ENCODE measurements at regions not wholly inside any gene's neighbourhood (a gene's known extent, or its start where the extent isn't known, plus 50 kb on each side); places are given as distances from the start of the nearest gene placed in this dataset.

- H3K9me3 ChIP-seq (ENCODE audit: insufficient read depth, low read length) = no peaks in the 10 kb centered on the region
- H3K27me3 ChIP-seq (ENCODE audit: insufficient read depth, insufficient read length) = no peaks in the 10 kb centered on the region
- no peaks in the 10 kb centered on the region for H3K4me1 ChIP-seq (ENCODE audit: insufficient read depth, insufficient read length)
- H3K9ac ChIP-seq (ENCODE audit: insufficient read length, low read depth) = no peak overlapping the region
- H3K36me3 ChIP-seq (ENCODE audit: insufficient read depth, insufficient read length, low read length) = no peaks in the 10 kb centered on the region
- DNase-seq (ENCODE audit: low read depth, low spot score) = peak; percentile 13
- H3K4me3 ChIP-seq (ENCODE audit: insufficient read length, low read depth) = no peak overlapping the region
- TF ChIP-seq ZNF274 (IDR thresholded peaks at IDR 0.05; ENCODE audit: low read depth, low read length) = no peak
- no peak for TF ChIP-seq SUZ12 (IDR thresholded peaks at IDR 0.05; ENCODE audit: extremely low read depth, insufficient read depth, insufficient read length)
- TF ChIP-seq YY1 (IDR thresholded peaks at IDR 0.05; ENCODE audit: insufficient read depth, insufficient read length) = no peak
These were observed 161.0 kb downstream of the SLC25A46 start for GRCh38 chr5:110899566-110900412.

DNA sequence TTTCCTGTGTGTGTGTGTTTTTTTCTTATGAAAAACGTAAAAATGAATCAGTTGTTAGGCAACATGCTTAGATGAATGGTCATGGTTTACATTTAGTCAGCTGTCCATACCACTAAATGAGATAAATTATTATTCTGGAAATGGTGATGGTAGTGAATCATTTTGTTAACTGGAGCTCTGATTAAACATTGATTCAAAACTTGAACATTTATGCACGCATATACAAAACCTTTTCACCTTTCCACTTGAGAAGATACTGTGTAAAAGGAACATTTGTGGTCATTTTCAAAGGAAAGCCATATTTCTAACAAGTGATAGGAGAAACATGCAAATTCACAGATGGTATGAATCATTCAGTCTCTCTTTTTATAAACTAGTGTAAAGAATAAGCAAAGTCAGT is 162.0 kb downstream of the SLC25A46 start:
- H3K4me1 ChIP-seq (ENCODE audit: insufficient read depth, insufficient read length) = no peaks in the 10 kb centered on the region
- TF ChIP-seq SUZ12 (IDR thresholded peaks at IDR 0.05; ENCODE audit: extremely low read depth, insufficient read depth, insufficient read length) = no peak
- no peak for TF ChIP-seq ZNF274 (IDR thresholded peaks at IDR 0.05; ENCODE audit: low read depth, low read length)
- TF ChIP-seq YY1 (IDR thresholded peaks at IDR 0.05; ENCODE audit: insufficient read depth, insufficient read length) = no peak

DNA sequence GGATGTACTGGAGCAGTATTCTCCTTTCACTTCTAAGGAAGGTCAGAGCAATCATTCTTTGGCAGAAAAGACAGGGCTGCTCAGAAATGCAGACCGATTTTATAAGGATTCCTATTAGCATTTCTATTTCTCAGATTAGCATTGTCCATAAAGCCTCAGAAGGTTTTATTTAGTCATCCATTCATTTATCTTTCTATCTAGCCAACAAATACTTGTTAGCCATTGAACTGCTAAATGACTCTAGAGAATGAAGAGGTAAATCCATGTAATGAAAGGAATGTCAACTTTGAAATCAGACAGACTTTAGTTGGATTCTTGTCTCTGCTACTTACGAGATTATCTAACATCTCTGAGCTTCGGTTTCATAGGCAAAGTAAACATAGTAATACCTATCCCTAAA is 165.2 kb downstream of the SLC25A46 start:
- Histone ChIP-seq H3K9me3 (ENCODE audit: insufficient read depth, low read length) (no peaks in the 10 kb centered on the region), H3K36me3 (ENCODE audit: insufficient read depth, insufficient read length, low read length) (no peaks in the 10 kb centered on the region), H3K9ac (ENCODE audit: insufficient read length, low read depth) (no peak overlapping the region), H3K27me3 (ENCODE audit: insufficient read depth, insufficient read length) (no peaks in the 10 kb centered on the region), H3K4me1 (ENCODE audit: insufficient read depth, insufficient read length) (no peaks in the 10 kb centered on the region), H3K4me3 (ENCODE audit: insufficient read length, low read depth) (no peak overlapping the region)
- TF ChIP-seq YY1 (IDR thresholded peaks at IDR 0.05; ENCODE audit: insufficient read depth, insufficient read length) = no peak
- no peak for TF ChIP-seq ZNF274 (IDR thresholded peaks at IDR 0.05; ENCODE audit: low read depth, low read length)
- TF ChIP-seq SUZ12 (IDR thresholded peaks at IDR 0.05; ENCODE audit: extremely low read depth, insufficient read depth, insufficient read length) = no peak
- DNase-seq (ENCODE audit: low read depth, low spot score) = no peak

More for the DNA sequence above, 162.0 kb downstream of the SLC25A46 start:
- Histone ChIP-seq H3K27me3 (ENCODE audit: insufficient read depth, insufficient read length) (no peaks in the 10 kb centered on the region), H3K9me3 (ENCODE audit: insufficient read depth, low read length) (no peaks in the 10 kb centered on the region), H3K9ac (ENCODE audit: insufficient read length, low read depth) (no peak overlapping the region), H3K36me3 (ENCODE audit: insufficient read depth, insufficient read length, low read length) (no peaks in the 10 kb centered on the region), H3K4me3 (ENCODE audit: insufficient read length, low read depth) (no peak overlapping the region)
- DNase-seq (ENCODE audit: low read depth, low spot score) = no peak

DNA sequence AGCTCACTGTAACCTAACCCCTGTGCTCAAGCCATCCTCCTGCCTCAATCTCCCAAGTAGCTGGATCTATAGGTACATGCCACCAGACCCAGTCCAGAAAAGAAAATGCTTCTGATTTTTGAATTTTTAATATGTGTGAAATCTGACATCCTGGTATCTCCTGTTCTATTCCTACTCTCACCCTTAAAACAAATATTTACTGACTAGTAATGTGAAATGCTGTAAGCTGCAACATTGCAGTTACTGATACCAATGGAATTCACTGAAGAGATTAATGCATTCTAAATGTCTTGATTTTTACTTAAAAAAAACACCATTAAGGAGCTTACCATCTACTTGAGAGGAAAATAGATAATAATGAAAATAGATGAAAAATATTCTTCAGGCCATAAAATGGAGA is 162.7 kb upstream of the TSLP start:
- Histone ChIP-seq H3K4me1 (ENCODE audit: insufficient read depth, insufficient read length) (no peaks in the 10 kb centered on the region), H3K27me3 (ENCODE audit: insufficient read depth, insufficient read length) (no peaks in the 10 kb centered on the region), H3K9me3 (ENCODE audit: insufficient read depth, low read length) (no peaks in the 10 kb centered on the region), H3K36me3 (ENCODE audit: insufficient read depth, insufficient read length, low read length) (no peaks in the 10 kb centered on the region), H3K4me3 (ENCODE audit: insufficient read length, low read depth) (no peak overlapping the region), H3K9ac (ENCODE audit: insufficient read length, low read depth) (no peak overlapping the region)
- no peak for DNase-seq (ENCODE audit: low read depth, low spot score)
- TF ChIP-seq SUZ12 (IDR thresholded peaks at IDR 0.05; ENCODE audit: extremely low read depth, insufficient read depth, insufficient read length) (no peak), YY1 (IDR thresholded peaks at IDR 0.05; ENCODE audit: insufficient read depth, insufficient read length) (no peak), ZNF274 (IDR thresholded peaks at IDR 0.05; ENCODE audit: low read depth, low read length) (no peak)

DNA sequence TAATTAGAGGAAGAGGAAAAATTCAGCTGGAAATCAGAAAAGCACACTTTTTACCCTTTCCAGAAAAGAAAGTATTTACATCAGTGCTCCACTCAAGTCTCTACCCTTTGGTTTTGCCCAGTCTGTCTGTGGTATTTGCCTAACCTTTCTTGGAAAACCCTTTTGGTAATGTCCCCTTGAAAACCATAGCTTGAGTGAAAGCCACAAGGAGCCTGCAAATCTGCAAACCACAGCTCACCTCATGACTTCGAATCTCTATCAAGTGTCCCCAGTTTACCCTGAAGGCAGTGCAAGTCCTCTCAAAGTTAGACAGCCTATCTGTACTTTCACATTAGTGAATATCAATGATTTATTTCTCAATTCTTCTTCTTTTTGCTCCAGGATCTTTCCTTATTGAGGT is 162.1 kb upstream of the TSLP start:
- H3K36me3 ChIP-seq (ENCODE audit: insufficient read depth, insufficient read length, low read length) = no peaks in the 10 kb centered on the region
- TF ChIP-seq ZNF274 (IDR thresholded peaks at IDR 0.05; ENCODE audit: low read depth, low read length) (no peak), SUZ12 (IDR thresholded peaks at IDR 0.05; ENCODE audit: extremely low read depth, insufficient read depth, insufficient read length) (no peak), YY1 (IDR thresholded peaks at IDR 0.05; ENCODE audit: insufficient read depth, insufficient read length) (no peak)
- no peaks in the 10 kb centered on the region for H3K4me1 ChIP-seq (ENCODE audit: insufficient read depth, insufficient read length)
- H3K9me3 ChIP-seq (ENCODE audit: insufficient read depth, low read length) = no peaks in the 10 kb centered on the region
- no peak overlapping the region for H3K9ac ChIP-seq (ENCODE audit: insufficient read length, low read depth)
- no peaks in the 10 kb centered on the region for H3K27me3 ChIP-seq (ENCODE audit: insufficient read depth, insufficient read length)
- no peak for DNase-seq (ENCODE audit: low read depth, low spot score)
- no peak overlapping the region for H3K4me3 ChIP-seq (ENCODE audit: insufficient read length, low read depth)

- Histone ChIP-seq H3K9ac (ENCODE audit: insufficient read length, low read depth) (no peak overlapping the region), H3K4me3 (ENCODE audit: insufficient read length, low read depth) (no peak overlapping the region), H3K4me1 (ENCODE audit: insufficient read depth, insufficient read length) (no peaks in the 10 kb centered on the region), H3K27me3 (ENCODE audit: insufficient read depth, insufficient read length) (no peaks in the 10 kb centered on the region), H3K9me3 (ENCODE audit: insufficient read depth, low read length) (no peaks in the 10 kb centered on the region), H3K36me3 (ENCODE audit: insufficient read depth, insufficient read length, low read length) (no peaks in the 10 kb centered on the region)
- TF ChIP-seq SUZ12 (IDR thresholded peaks at IDR 0.05; ENCODE audit: extremely low read depth, insufficient read depth, insufficient read length) = no peak
- TF ChIP-seq YY1 (IDR thresholded peaks at IDR 0.05; ENCODE audit: insufficient read depth, insufficient read length) = no peak
- TF ChIP-seq ZNF274 (IDR thresholded peaks at IDR 0.05; ENCODE audit: low read depth, low read length) = no peak
- DNase-seq (ENCODE audit: low read depth, low spot score) = no peak
These were observed 161.6 kb upstream of the TSLP start for GRCh38 chr5:110909950-110910349.

- Histone ChIP-seq H3K9me3 (ENCODE audit: insufficient read depth, low read length) (no peaks in the 10 kb centered on the region), H3K27me3 (ENCODE audit: insufficient read depth, insufficient read length) (no peaks in the 10 kb centered on the region), H3K9ac (ENCODE audit: insufficient read length, low read depth) (no peak overlapping the region), H3K4me3 (ENCODE audit: insufficient read length, low read depth) (no peak overlapping the region), H3K4me1 (ENCODE audit: insufficient read depth, insufficient read length) (no peaks in the 10 kb centered on the region), H3K36me3 (ENCODE audit: insufficient read depth, insufficient read length, low read length) (no peaks in the 10 kb centered on the region)
- DNase-seq (ENCODE audit: low read depth, low spot score) = no peak
- TF ChIP-seq ZNF274 (IDR thresholded peaks at IDR 0.05; ENCODE audit: low read depth, low read length) (no peak), YY1 (IDR thresholded peaks at IDR 0.05; ENCODE audit: insufficient read depth, insufficient read length) (no peak), SUZ12 (IDR thresholded peaks at IDR 0.05; ENCODE audit: extremely low read depth, insufficient read depth, insufficient read length) (no peak)
These were observed 158.3 kb upstream of the TSLP start for GRCh38 chr5:110913221-110913620.
